Sigmoid colon (tissue), 6 donors: ENCODE measurements at regions not wholly inside any gene's neighbourhood (a gene's known extent, or its start where the extent isn't known, plus 50 kb on each side); places are given as distances from the start of the nearest gene placed in this dataset.

ENCODE experiments used
- DNase-seq: peaks from one replicate; pipeline ENCODE4 v3.0.0-alpha.2; 2019
- H3K27ac ChIP-seq, 4 donors: fragments of 200-600 bp; sonication (generic); one replicate each; pipeline ENCODE4 v1.5.1; 2016 to 2019; ENCODE audit warnings: mild to moderate bottlenecking in 1 of 4
- H3K27me3 ChIP-seq, 3 donors: fragments of 200-600 bp; sonication (generic); one replicate each; pipeline ENCODE4 v1.5.1; 2019; ENCODE audit warnings: mild to moderate bottlenecking in 1 of 3
- H3K36me3 ChIP-seq, 4 donors: fragments of 200-600 bp; sonication (generic); one replicate each; pipeline ENCODE4 v1.5.1; 2016 to 2019
- H3K4me1 ChIP-seq, 4 donors: fragments of 200-600 bp; sonication (generic); one replicate each; pipeline ENCODE4 v1.5.1; 2017 to 2019
- H3K4me3 ChIP-seq, 4 donors: fragments of 200-600 bp; sonication (generic); one replicate each; pipeline ENCODE4 v1.5.1; 2017 to 2019; ENCODE audit warnings: mild to moderate bottlenecking in 2 of 4, moderate library complexity in 1 of 4
- H3K9me3 ChIP-seq, 4 donors: fragments of 200-600 bp in 3 of 4; sonication (generic) in 3 of 4; one replicate each; pipeline versions ENCODE4 v1.5.1 to v1.6.1; 2013 to 2019
- EP300 ChIP-seq, 4 donors: sonication (generic); formaldehyde crosslinking; IDR thresholded peaks; one replicate each; pipeline ENCODE4 v1.6.1; 2017; ENCODE audit warnings: antibody characterized with exemption in 4 of 4
- POLR2A ChIP-seq, 2 donors: fragments of 450-650 bp; IDR thresholded peaks; one replicate each; pipeline ENCODE4 v1.6.1; 2016; ENCODE audit warnings: antibody characterized with exemption in 2 of 2, mild to moderate bottlenecking in 2 of 2, moderate library complexity in 2 of 2
- POLR2AphosphoS5 ChIP-seq, 4 donors: sonication (generic); formaldehyde crosslinking; IDR thresholded peaks; one replicate each; pipeline ENCODE4 v1.6.1; 2017; ENCODE audit warnings: antibody characterized with exemption in 4 of 4
- WGBS, 2 donors: extraction: QIAGEN DNeasy Blood & Tissue Kit; methylation state at CpG; one replicate each; pipeline ENCODE4 v1.1.7; 2013; 5-methylcytosine and 5-hydroxymethylcytosine counted together
- intact Hi-C: fragments of 100-400 bp; cut with DNase I; formaldehyde crosslinking; loops from one replicate; pipeline ENCODE4 v1.15.1; 2023
- TF ChIP-seq, protein P1 (sequence below), 4 experiments: fragments of 450-650 bp in 3 of 4; fragments of 200-600 bp in 1 of 4; IDR thresholded peaks; one replicate each; pipeline ENCODE4 v1.5.1; 2016 to 2019; ENCODE audit warnings: antibody characterized with exemption in 4 of 4, mild to moderate bottlenecking in 3 of 4, moderate library complexity in 2 of 4
- donor health status: healthy with polysubstance abuse.
- donor health status: healthy.

DNA sequence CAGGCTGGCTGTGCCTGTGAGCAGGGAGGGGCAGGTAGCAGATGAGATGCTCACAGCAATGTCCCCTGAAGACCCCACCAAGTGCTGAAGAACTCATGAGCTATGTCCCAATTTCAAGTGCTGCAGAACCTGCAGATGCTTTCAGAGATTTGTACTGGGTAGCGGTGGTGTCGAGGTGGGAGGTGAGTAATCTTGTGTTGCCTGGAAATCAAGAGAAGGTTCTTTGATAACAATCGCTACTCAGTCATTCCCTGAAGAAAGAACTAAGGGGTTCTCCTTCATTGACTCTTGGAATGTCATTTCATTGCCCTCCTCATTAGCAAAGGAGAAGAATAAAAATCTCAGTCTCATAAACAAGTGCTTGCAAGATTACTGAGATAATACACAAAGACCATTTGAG, 246.4 kb downstream of the EMX2 start:
- TF ChIP-seq EP300 (IDR thresholded peaks at IDR 0.05): no peak
- no peak for TF ChIP-seq POLR2AphosphoS5 (IDR thresholded peaks at IDR 0.05)
- TF ChIP-seq POLR2A (IDR thresholded peaks at IDR 0.05): no peak
- TF ChIP-seq, protein P1, sequence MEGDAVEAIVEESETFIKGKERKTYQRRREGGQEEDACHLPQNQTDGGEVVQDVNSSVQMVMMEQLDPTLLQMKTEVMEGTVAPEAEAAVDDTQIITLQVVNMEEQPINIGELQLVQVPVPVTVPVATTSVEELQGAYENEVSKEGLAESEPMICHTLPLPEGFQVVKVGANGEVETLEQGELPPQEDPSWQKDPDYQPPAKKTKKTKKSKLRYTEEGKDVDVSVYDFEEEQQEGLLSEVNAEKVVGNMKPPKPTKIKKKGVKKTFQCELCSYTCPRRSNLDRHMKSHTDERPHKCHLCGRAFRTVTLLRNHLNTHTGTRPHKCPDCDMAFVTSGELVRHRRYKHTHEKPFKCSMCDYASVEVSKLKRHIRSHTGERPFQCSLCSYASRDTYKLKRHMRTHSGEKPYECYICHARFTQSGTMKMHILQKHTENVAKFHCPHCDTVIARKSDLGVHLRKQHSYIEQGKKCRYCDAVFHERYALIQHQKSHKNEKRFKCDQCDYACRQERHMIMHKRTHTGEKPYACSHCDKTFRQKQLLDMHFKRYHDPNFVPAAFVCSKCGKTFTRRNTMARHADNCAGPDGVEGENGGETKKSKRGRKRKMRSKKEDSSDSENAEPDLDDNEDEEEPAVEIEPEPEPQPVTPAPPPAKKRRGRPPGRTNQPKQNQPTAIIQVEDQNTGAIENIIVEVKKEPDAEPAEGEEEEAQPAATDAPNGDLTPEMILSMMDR (IDR thresholded peaks at IDR 0.05): no peak
- Histone ChIP-seq H3K4me1 (no peaks in the 10 kb centered on the region), H3K27ac (no peak overlapping the region), H3K4me3 (no peak overlapping the region), H3K36me3 (no peaks in the 10 kb centered on the region), H3K9me3 (no peaks in the 10 kb centered on the region), H3K27me3 (no peaks in the 10 kb centered on the region)
- 94 to 95% methylated on average over 3 of the region's 3 CpGs for WGBS, 2 donors
- no peak for DNase-seq
- intact Hi-C loops: no loop called here

DNA sequence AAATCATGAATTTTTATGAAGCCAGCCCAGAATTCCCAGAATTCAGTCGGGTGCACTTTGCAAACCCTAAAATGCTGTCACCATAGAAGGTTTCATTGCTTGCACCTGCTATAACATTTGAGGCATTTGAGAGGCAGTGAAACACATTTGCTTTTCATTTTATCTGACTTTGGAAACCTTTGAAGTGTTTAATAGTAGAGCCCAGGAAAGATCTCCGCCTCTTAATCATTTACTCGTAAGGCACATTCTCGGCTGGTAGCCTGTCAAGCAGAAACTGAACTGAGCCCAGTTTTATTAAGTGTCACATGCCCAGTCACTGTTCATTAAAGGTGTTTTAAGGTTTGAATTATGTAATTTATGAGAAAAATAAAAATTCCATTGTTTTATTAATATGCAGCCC, 247.6 kb downstream of the EMX2 start:
- TF ChIP-seq, protein P1 (IDR thresholded peaks at IDR 0.05): no peak
- TF ChIP-seq EP300 (IDR thresholded peaks at IDR 0.05) (no peak), POLR2AphosphoS5 (IDR thresholded peaks at IDR 0.05) (no peak), POLR2A (IDR thresholded peaks at IDR 0.05) (no peak)
- no peak overlapping the region for H3K27ac ChIP-seq
- DNase-seq: no peak
- intact Hi-C loops: no loop called here
- no peaks in the 10 kb centered on the region for H3K4me1 ChIP-seq
- 43 to 71% methylated on average over 4 of the region's 4 CpGs for WGBS, 2 donors
- no peak overlapping the region for H3K4me3 ChIP-seq
- no peaks in the 10 kb centered on the region for H3K9me3 ChIP-seq
- H3K36me3 ChIP-seq: no peaks in the 10 kb centered on the region
- no peaks in the 10 kb centered on the region for H3K27me3 ChIP-seq

DNA sequence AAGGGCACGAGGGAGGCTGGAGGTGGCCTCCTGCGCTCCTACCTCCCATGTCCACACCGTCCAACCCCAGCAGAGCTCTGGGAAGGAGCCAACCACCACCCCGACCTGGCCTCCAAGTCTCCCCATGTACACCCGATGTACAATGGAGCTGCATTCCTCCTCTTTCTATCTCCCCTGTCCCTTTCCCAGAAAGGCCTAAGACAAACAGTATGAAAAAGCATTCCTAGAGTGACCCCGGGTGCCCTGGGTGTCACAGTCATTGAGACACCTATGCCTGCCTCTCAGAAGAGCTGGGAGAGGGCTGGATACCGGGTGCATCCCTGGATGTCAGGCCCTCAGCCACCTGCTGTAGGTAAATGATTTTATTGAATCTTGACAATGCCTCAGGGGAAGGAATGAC, 248.1 kb downstream of the EMX2 start:
- H3K27me3 ChIP-seq: no peaks in the 10 kb centered on the region
- H3K4me1 ChIP-seq: no peaks in the 10 kb centered on the region
- no peak for TF ChIP-seq EP300 (IDR thresholded peaks at IDR 0.05)
- no peak for TF ChIP-seq POLR2A (IDR thresholded peaks at IDR 0.05)
- intact Hi-C loops: no loop called here
- no peak overlapping the region for H3K4me3 ChIP-seq
- H3K36me3 ChIP-seq: no peaks in the 10 kb centered on the region
- H3K9me3 ChIP-seq: no peaks in the 10 kb centered on the region
- 43 to 68% methylated on average over 7 of the region's 7 CpGs for WGBS, 2 donors
- no peak for DNase-seq
- no peak overlapping the region for H3K27ac ChIP-seq

DNA sequence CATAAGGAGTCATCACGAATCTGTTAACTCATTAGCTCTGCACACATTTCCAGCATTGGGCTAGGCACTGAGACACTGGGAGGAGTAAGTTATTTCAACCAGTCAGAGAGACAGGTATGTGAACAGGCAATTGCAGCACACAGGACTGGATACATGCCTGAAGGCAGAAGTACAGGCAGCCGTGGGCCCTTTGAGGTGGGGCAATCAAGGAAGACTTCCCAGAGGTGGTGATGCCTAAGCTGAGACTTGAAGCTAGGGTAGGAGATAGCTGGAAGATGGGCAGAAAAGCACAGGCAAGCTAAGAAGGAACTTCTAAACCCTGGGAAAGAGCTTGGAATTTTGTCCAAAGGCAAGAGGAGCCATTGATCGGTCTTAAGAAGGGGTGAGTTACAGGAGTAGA, 249.7 kb downstream of the EMX2 start:
- no peaks in the 10 kb centered on the region for H3K36me3 ChIP-seq
- H3K4me3 ChIP-seq: no peak overlapping the region
- TF ChIP-seq, protein P1 (IDR thresholded peaks at IDR 0.05): no peak
- TF ChIP-seq POLR2A (IDR thresholded peaks at IDR 0.05) (no peak), POLR2AphosphoS5 (IDR thresholded peaks at IDR 0.05) (no peak), EP300 (IDR thresholded peaks at IDR 0.05) (no peak)
- no peaks in the 10 kb centered on the region for H3K9me3 ChIP-seq
- H3K27ac ChIP-seq: no peak overlapping the region
- no peaks in the 10 kb centered on the region for H3K4me1 ChIP-seq
- intact Hi-C loops: no loop called here
- no peak for DNase-seq
- 78 to 80% methylated on average over 3 of the region's 3 CpGs for WGBS, 2 donors
- no peaks in the 10 kb centered on the region for H3K27me3 ChIP-seq

DNA sequence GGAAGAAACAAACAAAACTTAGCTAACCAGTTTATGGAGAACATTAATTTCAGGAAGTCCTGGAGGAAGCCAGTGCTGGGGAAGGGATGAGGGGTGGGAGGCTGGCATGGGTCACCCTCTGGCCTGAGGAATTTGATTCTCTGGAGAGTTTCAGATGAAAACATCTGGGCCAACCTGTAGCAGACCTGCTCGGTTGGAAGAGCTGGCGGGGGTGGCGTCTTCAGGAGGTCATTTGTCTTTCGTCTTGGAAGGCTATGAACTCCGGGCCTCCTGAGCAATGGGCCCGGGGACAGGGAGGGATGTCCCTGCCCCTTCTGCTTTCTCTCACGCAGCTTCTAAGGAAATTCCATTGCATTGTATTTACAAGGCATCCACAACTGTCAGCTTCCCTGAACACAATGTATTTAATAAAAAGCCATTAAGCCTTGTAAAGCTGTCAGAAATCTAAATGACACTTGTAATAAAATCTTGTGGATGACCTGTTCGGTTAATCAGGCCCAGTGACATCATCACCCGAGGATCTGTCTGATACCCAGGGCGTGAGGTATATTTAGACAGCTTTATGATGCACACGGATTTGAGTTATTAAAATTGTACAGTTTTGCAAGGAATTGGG, 250.5 kb downstream of the RAB11FIP2 start:
- DNase-seq: no peak
- 30 to 41% methylated on average over 11 of the region's 11 CpGs for WGBS, 2 donors
- H3K36me3 ChIP-seq: no peaks in the 10 kb centered on the region
- intact Hi-C loops: no loop called here
- TF ChIP-seq POLR2AphosphoS5 (IDR thresholded peaks at IDR 0.05): no peak
- H3K4me1 ChIP-seq: no peaks in the 10 kb centered on the region
- no peak overlapping the region for H3K4me3 ChIP-seq
- H3K9me3 ChIP-seq: no peaks in the 10 kb centered on the region
- no peaks in the 10 kb centered on the region for H3K27me3 ChIP-seq
- no peak overlapping the region for H3K27ac ChIP-seq

DNA sequence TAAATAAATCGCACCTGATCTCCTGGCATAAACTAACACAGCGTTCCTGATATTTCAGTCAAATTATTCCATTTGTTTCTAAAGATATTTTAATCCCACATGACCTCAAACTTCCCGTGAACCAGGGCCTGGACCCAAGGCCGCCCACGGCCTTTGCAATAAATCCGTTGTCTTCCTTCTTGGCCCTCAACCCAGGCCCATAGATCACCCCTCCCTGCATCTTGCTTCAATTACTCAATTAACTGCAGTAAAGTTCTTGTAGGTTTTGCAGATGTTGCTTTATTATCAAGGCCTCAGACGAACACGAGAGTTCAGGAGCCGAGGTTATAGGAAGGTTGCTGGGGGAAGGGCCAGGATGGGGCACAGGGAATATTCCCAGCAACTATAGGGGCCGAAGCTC, 249.4 kb downstream of the RAB11FIP2 start:
- Histone ChIP-seq H3K27me3 (no peaks in the 10 kb centered on the region), H3K36me3 (no peaks in the 10 kb centered on the region), H3K4me3 (no peak overlapping the region), H3K9me3 (no peaks in the 10 kb centered on the region), H3K4me1 (no peaks in the 10 kb centered on the region), H3K27ac (no peak overlapping the region)
- no peak for DNase-seq
- TF ChIP-seq EP300 (IDR thresholded peaks at IDR 0.05) (no peak), POLR2A (IDR thresholded peaks at IDR 0.05) (no peak)
- intact Hi-C loops: no loop called here
- WGBS, 2 donors: 74 to 84% methylated on average over 10 of the region's 10 CpGs
